ENCODE measurements at regions not wholly inside any gene's neighbourhood (a gene's known extent, or its start where the extent isn't known, plus 50 kb on each side); places are given as distances from the start of the nearest gene placed in this dataset.

DNA sequence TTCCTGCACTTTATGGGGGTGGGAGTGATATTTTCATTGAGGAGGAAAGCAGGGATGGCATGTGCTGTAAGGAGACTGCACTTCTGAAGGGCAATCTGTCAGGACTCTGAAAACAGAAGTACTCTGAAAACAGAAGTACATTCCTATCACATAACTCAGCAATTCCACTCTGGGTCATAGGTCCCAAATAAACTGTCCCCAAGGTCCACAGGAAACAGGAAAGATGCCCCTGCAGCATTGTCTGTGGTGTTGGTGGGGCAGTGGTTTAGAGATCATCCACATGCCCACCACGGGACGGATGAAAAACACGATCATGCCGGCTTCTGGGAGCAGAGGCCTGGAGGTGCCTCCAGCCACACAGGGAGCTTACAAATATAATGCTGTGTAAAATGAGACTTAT lies 150.3 kb downstream of the OTOR start:
- TF ChIP-seq GATA3 (IDR thresholded peaks at IDR 0.05; ENCODE audit: low read depth, low read length) = no peak
- no peak for TF ChIP-seq GATA2 (IDR thresholded peaks at IDR 0.05; ENCODE audit: low read depth, low read length)

All from SH-SY5Y (cell line).